NCI-H187 (cell line): ENCODE measurements at regions not wholly inside any gene's neighbourhood (a gene's known extent, or its start where the extent isn't known, plus 50 kb on each side); places are given as distances from the start of the nearest gene placed in this dataset.

Experiments used
- DNase-seq, 2 experiments: peaks; one replicate each; lab custom pipeline; 2025; lab: John Stamatoyannopoulos, UW

DNA sequence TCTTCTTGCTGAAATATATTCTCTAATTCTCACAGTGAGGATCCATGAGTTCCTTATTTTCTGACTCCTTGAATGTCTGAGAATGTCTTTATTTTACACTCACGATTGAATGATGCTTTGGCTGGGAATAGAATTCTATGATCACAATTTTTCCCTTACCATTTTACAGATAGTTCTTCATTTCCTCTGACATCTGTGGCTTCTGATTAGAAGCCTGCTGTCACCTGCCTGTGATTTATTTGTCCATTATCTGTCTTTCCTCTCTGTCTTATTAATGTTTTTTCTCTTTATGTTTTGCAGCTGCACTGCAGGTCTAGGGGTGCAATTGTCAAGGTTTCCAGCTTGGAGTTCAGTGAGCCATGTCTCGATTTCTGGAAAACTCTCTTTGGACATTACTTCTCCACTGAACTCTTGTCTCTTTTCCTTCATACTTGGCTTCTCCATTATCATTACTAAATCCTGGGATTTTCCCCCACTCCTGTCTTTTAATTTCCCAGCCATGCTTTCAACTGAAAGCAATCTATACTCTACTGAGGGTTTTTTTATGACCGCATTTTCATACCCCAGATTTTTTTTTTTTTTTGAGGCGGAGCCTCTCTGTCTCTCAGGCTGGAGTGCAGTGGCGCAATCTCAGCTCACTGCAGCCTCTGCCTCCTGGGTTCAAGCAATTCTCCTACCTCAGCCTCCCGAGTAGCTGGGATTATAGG lies 85.8 kb upstream of the PRNP start:
- DNase-seq: no peak

GRCh38 chr20:4597215-4597614 lies 89.0 kb upstream of the PRNP start:
- DNase-seq: no peak

- DNase-seq: no peak
Observed at GRCh38 chr20:4593149-4593525, 93.1 kb upstream of the PRNP start.

GRCh38 chr20:4592316-4593148 lies 93.7 kb upstream of the PRNP start:
- peak in 1 of 2 experiments; percentile 31 for DNase-seq

DNA sequence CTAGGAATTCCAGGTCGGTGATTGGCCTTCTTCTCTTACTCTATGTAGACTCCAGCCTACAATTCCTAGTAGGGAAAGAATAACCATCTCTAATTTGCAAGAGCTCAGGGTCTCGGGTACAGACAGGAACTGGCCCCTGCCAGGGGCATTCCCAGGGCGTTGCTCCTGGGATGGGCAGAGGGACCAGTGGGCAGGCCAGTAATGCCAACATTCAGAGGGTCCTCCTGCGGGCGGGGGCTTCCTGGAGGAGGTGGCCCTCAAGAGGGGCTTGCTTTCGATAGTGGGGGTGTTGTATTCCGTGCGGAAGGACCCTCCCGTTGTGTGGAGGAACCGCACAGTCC lies 94.3 kb upstream of the PRNP start:
- DNase-seq: no peak

- DNase-seq: no peak
Observed at GRCh38 chr20:4585758-4586157, 100.5 kb upstream of the PRNP start.

- no peak for DNase-seq
Observed at GRCh38 chr20:4585104-4585753, 101.0 kb upstream of the PRNP start.

DNA sequence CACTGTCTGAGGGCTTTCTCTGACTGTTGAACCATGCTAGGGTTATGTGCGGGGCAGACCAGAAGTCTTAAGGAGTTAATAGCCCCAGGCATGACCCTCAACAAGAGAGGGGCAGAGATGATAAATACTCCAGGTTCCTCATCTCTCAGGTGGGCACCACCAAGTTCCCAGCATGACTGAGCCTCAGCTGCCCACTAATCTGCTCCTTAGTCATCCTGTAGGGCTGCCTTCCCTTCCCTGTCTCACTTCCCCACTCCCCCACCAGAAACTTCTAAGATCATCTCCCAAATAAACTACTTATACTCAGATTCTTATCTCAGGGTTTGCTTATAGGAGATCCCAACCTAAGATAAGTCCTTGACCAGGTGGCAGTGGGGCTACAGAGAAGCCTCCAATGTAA lies 101.7 kb upstream of the PRNP start:
- no peak for DNase-seq

DNA sequence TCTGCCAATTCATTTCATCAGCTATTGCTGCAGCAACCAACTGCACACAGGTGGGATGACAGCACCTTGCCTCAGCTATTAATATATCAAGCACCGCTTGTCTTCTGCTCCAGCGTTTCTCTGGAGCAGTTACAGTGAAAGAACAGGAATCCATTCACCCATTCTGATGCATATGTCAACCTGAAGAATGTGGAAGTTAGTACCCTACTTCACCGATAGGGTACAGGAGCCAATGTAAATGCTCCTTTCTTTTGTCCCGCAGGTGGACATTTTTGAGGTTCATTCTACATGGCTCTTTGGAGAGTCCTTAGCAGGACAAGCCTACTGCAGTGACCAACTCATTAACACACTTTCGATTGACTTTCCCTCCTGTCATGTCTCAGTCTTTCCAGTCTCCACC lies 104.4 kb upstream of the PRNP start:
- DNase-seq: no peak

- no peak for DNase-seq
Observed at GRCh38 chr20:4578375-4578774, 107.9 kb upstream of the PRNP start.

DNA sequence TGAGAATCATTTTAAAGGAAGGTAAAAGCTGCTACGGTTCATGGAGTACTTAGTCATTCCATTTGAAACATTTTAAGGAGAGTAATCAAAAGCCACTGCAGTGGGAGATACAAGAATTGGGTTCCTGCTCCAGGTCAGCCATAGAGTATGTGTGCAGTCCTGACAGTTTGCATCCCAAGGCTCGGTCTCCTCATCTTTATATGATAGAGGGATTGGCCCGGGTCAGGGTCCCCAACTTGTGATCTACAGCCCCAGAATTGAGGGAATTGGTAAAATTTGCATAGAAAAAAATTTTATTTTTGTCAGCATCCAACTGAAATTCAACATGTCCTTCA lies 111.9 kb upstream of the PRNP start:
- no peak for DNase-seq

DNA sequence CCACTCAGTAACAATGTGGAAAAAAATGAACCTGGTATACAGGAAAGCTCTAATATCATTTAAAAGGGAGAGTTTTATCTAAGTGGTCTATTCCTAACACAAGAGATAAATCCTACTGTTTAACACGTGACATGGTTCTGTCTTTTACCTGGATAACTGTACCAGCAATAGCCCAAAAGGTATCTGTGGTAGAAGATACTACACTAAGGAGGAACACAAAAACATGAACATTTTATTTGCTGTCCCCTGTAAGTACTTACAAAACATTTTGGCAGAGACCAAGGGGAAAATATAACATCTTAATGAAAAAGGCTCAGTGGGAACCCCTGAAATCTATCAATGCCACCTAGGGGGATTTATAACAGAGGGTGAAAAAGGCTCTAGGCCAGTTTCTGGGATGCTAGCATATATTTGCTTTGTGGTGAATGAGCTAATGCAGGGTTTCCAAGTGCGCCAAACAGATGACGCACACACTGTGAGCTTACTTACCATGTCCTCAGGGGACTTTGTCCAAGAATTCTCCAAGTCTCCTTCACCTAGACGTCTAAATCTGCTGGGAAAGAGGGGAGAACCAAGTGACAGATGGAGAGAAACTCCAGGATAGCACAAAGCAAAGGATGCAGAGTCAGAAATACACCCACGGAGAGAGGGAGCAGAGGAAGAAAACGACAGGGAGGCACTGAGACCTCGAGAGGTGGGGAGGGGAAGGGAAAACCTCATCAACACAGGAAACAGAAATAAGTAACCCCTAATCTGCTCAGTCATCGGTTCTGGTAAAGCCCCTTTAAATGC lies 112.5 kb upstream of the PRNP start:
- DNase-seq: no peak

DNA sequence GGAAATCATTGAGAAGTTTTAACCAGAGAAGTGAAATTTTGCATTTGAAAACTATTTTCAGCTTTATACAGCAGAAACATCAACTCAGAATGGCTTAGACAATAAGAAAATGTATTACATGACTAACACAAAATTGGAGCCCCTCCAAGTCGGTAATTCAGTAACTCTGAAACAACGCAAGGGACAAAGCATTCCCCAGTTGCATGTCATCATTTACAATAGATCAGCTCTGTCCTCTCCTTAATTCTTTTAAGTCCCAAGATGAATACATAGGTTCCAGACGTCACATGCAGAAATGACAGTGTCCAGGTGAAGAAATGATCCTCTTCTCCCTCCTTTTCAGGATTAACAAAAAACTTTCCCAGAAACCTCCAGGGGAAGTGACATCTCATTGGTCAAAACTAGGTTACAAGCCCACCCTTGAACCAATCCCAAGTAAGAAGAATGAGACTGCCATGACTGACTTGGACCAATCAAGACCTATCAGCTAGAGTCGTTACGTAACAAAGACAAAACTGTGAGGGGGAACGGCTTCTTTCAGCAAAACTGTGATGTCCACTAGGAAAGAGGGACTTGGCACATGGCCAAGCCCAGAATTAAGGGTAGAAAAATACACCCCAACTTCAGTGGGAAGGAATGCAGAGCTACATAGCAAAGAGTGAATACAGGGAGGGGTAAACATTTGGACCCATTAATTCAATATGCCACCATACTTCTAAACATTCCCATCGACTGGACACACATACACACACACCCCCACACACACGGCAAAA lies 114.3 kb upstream of the PRNP start:
- no peak for DNase-seq

GRCh38 chr20:4569865-4570264 lies 116.4 kb upstream of the PRNP start:
- DNase-seq: no peak

DNA sequence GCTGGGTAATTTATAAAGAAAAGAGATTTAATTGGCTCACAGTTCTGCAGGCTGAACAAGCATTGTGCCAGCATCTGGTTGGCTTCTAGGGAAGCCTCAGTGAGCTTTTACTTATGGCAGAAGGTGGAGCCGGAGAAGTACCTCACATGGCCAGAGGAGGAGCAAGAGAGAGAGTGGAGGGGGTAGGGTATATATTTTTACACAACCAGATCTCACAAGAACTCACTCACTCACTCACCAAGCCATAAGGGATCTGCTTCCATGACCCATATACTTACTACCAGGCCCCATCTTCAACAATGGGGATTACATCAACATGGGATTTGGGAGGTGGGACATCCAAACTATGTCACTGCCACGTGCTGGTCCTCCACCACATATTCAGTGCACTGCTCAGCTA lies 117.2 kb upstream of the PRNP start:
- DNase-seq: no peak

- DNase-seq: no peak
Observed at GRCh38 chr20:4568361-4568959, 117.8 kb upstream of the PRNP start.

- DNase-seq: no peak
Observed at GRCh38 chr20:4567170-4567569, 119.1 kb upstream of the PRNP start.

GRCh38 chr20:4563534-4563933 lies 122.7 kb upstream of the PRNP start:
- no peak for DNase-seq

- no peak for DNase-seq
Observed at GRCh38 chr20:4563031-4563430, 123.2 kb upstream of the PRNP start.

DNA sequence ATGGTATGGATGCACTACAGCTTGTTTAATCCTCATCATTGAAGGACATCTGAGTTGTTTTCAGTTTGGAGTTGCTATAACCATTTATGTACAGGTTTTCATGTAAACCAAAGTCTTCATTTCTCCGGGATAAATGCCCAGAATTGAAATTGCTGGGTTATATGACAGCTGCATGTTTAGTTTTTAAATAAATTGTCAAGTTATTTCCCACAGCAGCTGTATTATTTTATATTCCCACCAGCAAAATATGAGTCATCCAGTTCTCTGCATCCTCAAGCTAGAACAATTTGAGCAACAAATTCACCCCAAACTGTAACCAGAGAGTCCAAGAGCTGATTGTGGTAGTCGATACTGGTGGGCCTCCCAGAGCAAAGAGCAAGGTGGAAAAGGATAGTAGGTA lies 125.6 kb upstream of the PRNP start:
- no peak for DNase-seq

GRCh38 chr20:4559906-4560305 lies 126.3 kb upstream of the PRNP start:
- DNase-seq: no peak
